Activated T-cell treated with anti-CD3 and anti-CD28 coated beads, Interleukin-2, amount 50 U/mL, for 48 hours (primary cell): ENCODE measurements at regions not wholly inside any gene's neighbourhood (a gene's known extent, or its start where the extent isn't known, plus 50 kb on each side); places are given as distances from the start of the nearest gene placed in this dataset.
A peak's percentile ranks its signal among the peaks of the same experiment; 100 is the strongest.
"Not testable (repeated sequence)": the region's sequence is repeated elsewhere in the genome, so short reads cannot be mapped to it uniquely, and the experiment has no call there.

Experiments used
- DNase-seq, 2 experiments: peaks; one replicate each; pipeline ENCODE4 v3.0.0-alpha.2; 2020

- no peak for DNase-seq
Observed at GRCh38 chr3:66552846-66553245, 52.0 kb upstream of the LRIG1 start.

DNA sequence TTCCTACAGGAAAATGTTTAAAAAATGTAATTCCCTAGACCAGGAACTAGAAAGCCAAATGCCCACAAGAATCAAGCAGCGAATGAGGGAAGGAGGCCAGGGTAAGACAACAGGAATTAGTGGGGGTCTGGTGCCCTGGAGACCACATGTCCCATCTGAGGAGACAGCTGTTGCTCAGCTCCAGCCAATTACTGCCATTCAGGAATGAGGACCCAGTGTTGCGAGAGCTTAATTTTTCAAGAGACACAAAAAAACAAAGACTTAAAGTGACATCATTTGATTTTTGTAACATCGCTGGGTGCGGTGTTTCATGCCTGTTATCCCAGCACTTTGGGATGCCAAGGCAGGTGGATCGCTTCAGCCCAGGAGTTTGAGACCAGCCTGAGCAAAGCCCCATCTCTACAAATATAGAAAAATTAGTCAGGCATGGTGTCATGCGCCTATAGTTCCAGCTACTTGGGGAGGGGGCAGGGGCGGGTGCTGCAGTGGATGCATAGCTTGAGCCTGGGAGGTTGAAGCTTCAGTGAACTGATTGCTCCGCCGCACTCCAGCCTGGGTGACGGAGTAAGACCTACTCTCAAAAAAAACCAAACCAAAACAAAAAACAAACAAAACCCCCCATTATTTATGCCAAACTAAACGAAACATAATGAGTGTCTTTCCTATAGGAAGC is 52.8 kb upstream of the LRIG1 start:
- no peak for DNase-seq

- DNase-seq = no peak
Observed at GRCh38 chr3:66554178-66554577, 53.4 kb upstream of the LRIG1 start.

DNA sequence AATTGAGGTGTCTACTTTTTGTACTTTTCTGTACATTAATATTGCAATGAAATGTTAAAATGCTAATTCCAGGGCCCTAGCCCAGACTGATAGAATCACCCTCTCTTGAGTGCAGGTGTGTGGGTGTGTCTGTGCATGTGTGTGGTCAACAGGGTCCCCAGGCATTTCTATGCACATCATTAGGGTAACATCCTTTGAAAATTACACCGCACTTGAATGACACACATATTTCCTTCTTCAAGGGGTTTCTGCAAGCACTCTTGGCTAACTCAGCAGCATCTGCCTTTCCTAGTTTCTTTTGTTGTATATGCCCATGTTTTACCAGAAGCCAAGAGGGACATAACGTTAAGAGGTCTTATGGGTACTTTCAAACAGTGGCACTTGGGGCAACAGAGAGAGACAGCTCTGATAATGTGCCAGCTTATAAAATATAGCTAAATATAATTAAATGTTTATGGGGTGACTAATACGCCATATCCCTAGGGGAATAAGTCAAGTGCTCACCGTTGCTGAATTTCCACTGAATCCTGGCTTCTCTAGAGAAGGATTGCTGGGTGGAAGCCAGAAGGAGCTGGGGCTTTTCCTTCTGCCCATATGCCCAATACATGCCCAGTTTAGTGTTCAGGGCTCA is 54.5 kb upstream of the LRIG1 start:
- no peak for DNase-seq

- DNase-seq = no peak
Observed at GRCh38 chr3:66557170-66557569, 56.3 kb upstream of the LRIG1 start.

DNA sequence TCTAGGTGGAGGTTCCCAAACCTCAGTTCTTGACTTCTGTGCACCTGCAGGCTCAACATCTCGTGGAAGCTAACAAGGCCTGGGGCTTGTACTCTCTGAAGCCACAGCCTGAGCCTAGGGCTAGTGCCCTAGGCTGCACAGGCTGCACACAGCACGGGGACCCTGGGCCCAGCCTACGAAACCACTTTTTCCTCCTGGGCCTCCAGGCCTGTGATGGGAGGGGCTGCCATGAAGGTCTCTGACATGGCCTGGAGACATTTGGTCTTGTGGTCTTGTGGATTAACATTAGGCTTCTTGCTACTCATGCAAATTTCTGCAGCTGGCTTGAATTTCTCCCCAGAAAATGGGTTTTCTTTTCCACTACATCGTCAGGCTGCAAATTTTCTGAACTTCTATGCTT is 59.1 kb upstream of the LRIG1 start:
- not testable (repeated sequence) for DNase-seq

DNA sequence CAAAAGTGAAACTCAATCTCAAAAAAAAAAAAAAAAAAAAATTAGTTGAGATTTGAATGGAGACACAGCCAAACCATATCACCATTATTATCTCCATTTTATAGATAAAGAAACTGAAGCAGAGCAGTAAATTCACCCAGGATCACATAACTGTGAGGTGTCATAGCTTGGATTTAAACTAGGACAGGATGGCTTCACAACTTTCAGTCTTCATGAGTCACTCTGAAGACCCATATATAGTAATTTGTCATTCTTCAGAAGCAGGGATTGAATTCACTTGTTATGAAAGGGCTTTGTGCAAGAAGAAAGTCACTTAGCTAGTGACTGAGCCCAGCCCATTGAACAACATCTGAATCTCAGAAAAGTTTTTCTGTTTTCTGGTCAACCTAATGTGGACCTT is 60.5 kb upstream of the LRIG1 start:
- no peak for DNase-seq

GRCh38 chr3:66565301-66565700 is 64.5 kb upstream of the LRIG1 start:
- no peak for DNase-seq

GRCh38 chr3:66567077-66567476 is 66.3 kb upstream of the LRIG1 start:
- no peak for DNase-seq

GRCh38 chr3:66572090-66572675 is 71.4 kb upstream of the LRIG1 start:
- DNase-seq = no peak

- DNase-seq = peak; percentile 21 to 24
Observed at GRCh38 chr3:66572938-66573710, 72.3 kb upstream of the LRIG1 start.

GRCh38 chr3:66574091-66574490 is 73.3 kb upstream of the LRIG1 start:
- DNase-seq = no peak

DNA sequence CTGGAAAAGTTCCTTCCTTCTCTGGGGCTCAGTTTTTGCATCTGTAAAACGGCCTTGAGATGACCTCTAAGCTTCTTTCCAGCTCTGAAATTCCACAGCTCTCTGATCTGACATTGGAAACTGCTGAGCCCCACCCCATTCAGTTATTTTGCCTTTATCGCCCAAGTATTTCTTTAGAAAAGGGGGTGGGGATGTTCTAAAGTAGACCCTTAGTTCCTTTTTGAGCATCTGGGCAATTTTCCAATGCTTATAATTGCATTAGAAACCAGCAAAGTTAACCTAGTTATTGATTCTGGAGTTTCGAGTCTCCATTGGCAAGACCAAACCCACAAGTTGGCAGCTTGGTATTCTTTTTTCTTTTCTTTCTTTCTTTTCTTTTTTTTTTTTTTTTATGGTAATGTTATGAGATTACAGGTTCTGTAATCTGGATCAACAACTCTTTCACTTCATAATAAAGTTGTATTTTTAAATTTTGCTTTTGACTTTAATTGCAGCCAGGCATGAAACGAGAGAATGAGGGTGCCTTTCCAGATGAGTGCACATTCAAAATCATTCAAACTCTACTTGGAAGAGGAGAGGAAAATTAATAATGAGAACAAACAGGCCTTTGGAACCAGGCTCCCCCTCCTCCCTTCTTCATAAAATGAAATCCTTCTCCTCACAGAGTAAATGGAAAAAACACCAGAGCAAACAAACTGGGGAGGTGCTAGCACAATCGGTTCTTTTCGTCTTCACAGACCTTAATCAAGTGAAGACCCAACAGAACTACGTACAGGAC is 76.8 kb upstream of the LRIG1 start:
- no peak for DNase-seq

GRCh38 chr3:66581256-66581655 is 80.4 kb upstream of the LRIG1 start:
- no peak for DNase-seq

DNA sequence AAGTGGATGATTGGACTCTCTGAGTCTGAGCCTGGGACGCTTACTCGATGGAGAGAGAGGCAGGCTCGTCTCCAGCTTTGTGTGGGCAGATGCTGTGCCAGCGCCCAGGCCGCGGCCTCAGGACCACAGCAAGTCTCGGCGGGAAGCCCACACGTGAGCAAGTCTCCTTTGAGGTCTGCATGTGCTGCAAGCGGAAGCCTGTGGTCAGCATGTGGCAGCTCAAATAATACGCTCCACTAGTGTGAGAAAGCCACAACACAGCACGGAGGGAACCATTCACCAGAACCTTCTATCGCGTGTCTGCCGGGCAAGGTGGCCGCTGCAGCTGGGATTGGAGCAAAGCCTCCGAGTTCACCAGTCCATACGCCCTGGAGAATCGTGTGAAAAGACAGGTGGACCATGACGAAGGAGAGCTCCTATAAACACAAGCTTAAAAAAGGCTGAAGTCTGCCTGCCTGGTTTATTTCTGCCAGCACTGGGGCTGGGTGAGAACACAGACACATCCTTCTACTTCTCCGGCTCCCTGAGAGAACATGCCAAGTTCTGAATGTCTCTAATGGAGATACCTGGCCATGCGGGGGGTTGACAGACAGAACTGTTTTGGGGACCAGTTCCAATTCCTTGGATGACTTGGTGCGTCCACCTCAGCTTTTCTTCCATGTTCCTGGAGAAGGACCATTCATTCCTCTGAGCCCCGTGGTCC is 82.0 kb upstream of the LRIG1 start:
- DNase-seq = peak; percentile 42 to 52

DNA sequence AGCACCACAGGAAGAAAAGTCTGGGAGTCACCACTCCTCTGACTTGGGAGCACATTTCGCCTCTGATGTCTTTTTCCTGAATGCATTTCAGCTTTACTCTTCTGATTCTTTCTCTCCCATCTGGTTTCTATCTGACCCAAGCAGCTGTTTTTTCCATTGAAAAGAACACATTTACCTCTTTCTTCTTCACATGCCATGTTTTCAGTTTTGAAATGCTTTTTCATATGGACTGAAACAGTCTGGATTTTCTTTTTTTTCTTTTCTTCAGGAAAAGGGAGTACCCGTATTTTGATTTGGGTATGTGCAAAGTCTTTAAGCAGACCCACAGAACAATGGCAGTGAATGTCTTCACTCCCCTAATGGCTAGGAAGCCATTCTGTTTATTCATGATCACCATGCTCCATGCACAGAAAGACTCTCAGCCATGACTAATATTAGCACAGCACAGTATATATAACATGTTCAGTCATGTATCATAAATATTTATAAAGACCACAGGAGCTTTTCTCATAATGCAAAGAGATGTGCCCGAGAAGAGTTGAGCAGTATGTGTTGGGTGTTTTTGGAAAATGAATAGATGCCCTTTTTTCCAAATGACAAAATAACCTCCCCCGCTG is 82.7 kb upstream of the LRIG1 start:
- DNase-seq = no peak

DNA sequence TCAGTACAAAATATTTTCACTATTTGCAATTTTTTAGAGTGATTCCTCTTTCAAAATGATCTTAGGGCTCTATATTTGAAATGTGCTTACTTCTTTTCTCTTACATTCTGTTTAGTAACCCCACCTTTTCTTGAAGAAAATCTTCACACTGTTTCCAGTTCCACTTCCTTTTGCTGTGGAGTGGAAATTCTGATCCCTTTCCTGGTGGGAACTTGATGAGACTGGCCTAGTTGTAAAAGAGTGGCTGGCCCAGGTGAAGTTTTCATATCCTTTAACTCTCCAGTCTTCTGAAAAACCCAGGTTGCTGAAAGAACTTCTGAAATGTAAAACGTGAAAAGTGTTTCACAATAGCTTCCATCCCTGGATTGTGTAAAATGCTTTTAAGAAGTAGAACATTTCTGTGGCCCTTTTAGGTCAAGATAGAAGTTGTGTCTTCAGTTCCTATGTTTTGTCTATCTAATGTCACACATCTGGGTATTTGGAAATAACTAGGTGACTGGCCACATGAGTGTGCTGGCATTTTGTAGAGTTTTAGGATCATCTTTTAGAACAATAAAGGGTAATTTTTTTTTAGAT is 84.8 kb upstream of the LRIG1 start:
- no peak for DNase-seq

GRCh38 chr3:66586853-66587252 is 86.0 kb upstream of the LRIG1 start:
- DNase-seq = no peak

- DNase-seq = no peak
Observed at GRCh38 chr3:66588340-66588847, 87.6 kb upstream of the LRIG1 start.

- DNase-seq = no peak
Observed at GRCh38 chr3:66592016-66592761, 91.4 kb upstream of the LRIG1 start.
